Ascending aorta (tissue), 2 donors: ENCODE measurements at regions not wholly inside any gene's neighbourhood (a gene's known extent, or its start where the extent isn't known, plus 50 kb on each side); places are given as distances from the start of the nearest gene placed in this dataset.

Experiments
- DNase-seq, 2 donors: peaks; one replicate each; pipeline ENCODE4 v3.0.0-alpha.2; 2019; ENCODE audit warnings: low spot score in 2 of 2
- H3K27ac ChIP-seq, 2 donors: fragments of 200-600 bp; sonication (generic); one replicate each; pipeline ENCODE4 v1.5.1; 2016 to 2017; ENCODE audit warnings: mild to moderate bottlenecking in 1 of 2
- H3K27me3 ChIP-seq: fragments of 200-600 bp; sonication (generic); one replicate; pipeline ENCODE4 v1.5.1; 2017
- H3K36me3 ChIP-seq, 2 donors: fragments of 200-600 bp; sonication (generic); one replicate each; pipeline ENCODE4 v1.5.1; 2016
- H3K4me1 ChIP-seq, 2 donors: fragments of 200-600 bp; sonication (generic); one replicate each; pipeline ENCODE4 v1.5.1; 2016 to 2017; ENCODE audit warnings: mild to moderate bottlenecking in 1 of 2
- H3K4me3 ChIP-seq, 2 donors: fragments of 200-600 bp; sonication (generic); one replicate each; pipeline ENCODE4 v1.5.1; 2016 to 2017; ENCODE audit warnings: mild to moderate bottlenecking in 1 of 2
- H3K9me3 ChIP-seq, 2 donors: fragments of 200-600 bp; sonication (generic); one replicate each; pipeline ENCODE4 v1.5.1; 2016
- CTCF ChIP-seq, 3 experiments: fragments of 200-600 bp in 2 of 3; fragments of 450-650 bp in 1 of 3; sonication (generic) in 2 of 3; IDR thresholded peaks; one replicate each; pipeline ENCODE4 v1.5.1; 2016 to 2019; ENCODE audit warnings: antibody characterized with exemption in 3 of 3, mild to moderate bottlenecking in 1 of 3, moderate library complexity in 1 of 3
- intact Hi-C: fragments of 100-400 bp; cut with DNase I; formaldehyde crosslinking; loops from one replicate; pipeline ENCODE4 v1.15.1; 2023

- no peak overlapping the region for H3K4me3 ChIP-seq
- no peaks in the 10 kb centered on the region for H3K36me3 ChIP-seq
- intact Hi-C loops, result no loop called here
- TF ChIP-seq CTCF (IDR thresholded peaks at IDR 0.05), result no peak
- no peaks in the 10 kb centered on the region for H3K4me1 ChIP-seq
- no peaks in the 10 kb centered on the region for H3K9me3 ChIP-seq
- H3K27me3 ChIP-seq, result no peaks in the 10 kb centered on the region
- H3K27ac ChIP-seq, result no peak overlapping the region
- no peak for DNase-seq
Observed at GRCh38 chr15:36053746-36054145, 507.8 kb upstream of the DPH6 start.

DNA sequence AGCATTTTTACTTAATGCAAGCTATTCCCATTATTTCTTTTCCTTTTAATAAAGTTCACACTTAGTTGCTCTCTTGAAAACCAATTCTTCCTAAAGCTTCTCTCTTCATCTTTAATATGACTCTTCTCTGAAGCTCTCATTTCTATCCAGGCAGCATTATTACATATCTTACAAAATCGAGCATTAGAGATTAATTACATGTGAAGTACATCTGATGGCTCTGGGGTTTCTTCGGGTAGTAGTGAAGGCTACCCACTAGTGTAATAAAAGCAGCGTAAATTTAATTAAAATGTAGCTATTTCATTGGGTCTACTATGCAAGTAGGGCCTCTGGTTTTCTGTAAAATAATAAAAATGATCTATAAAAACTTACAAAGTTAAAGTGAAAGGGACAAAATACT lies 513.6 kb upstream of the DPH6 start:
- H3K4me3 ChIP-seq, result no peak overlapping the region
- H3K27ac ChIP-seq, result no peak overlapping the region
- H3K36me3 ChIP-seq, result no peaks in the 10 kb centered on the region
- no peaks in the 10 kb centered on the region for H3K4me1 ChIP-seq
- intact Hi-C loops, result no loop called here
- DNase-seq, result no peak
- H3K9me3 ChIP-seq, result no peaks in the 10 kb centered on the region
- no peak for TF ChIP-seq CTCF (IDR thresholded peaks at IDR 0.05)
- H3K27me3 ChIP-seq, result no peaks in the 10 kb centered on the region

DNA sequence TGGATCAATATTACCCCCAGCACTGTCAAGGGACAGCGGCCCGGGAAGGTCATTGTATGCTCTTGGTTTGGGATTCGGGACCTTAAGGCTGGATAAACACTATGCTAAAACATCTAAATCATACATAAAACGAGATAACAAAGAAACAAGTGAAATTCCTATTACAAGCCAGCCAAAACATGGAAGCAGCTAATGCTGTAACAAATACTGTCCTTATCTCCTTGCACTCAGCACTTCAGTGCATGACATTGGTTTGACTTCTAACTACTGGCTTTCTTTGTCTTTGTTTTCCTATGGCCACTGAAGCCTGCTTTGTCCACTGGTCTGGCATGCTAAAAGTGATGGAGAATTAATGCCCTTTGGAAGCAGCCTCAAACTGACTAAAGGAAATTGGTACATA lies 516.4 kb upstream of the DPH6 start:
- H3K27me3 ChIP-seq, result no peaks in the 10 kb centered on the region
- intact Hi-C loops, result no loop called here

DNA sequence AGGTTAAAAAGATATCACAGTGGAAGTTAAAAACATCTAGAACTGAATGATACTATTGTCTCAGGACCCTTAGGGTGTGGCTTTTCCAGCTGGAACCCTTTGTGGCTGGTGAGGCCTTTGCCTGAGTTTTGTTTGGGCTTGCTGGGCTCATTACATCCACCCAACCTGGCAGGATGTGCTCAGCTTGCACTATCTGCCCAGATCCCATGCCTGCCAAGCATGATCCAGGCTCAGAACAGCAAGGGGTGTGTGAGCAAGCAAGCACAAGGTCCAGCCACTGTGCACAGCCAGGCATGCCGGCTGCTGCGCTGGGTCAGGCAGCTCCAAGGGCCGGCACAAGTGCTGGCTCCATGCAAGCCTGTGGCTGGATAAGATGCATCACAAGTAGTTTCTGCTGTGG lies 512.7 kb upstream of the CDIN1 start:
- H3K9me3 ChIP-seq, result no peaks in the 10 kb centered on the region
- no peaks in the 10 kb centered on the region for H3K27me3 ChIP-seq
- no peaks in the 10 kb centered on the region for H3K4me1 ChIP-seq
- H3K36me3 ChIP-seq, result no peaks in the 10 kb centered on the region
- no peak overlapping the region for H3K4me3 ChIP-seq
- H3K27ac ChIP-seq, result no peak overlapping the region
- intact Hi-C loops, result no loop called here
- DNase-seq, result no peak
- no peak for TF ChIP-seq CTCF (IDR thresholded peaks at IDR 0.05)

More for the DNA sequence above, 516.4 kb upstream of the DPH6 start:
- no peak for TF ChIP-seq CTCF (IDR thresholded peaks at IDR 0.05)
- Histone ChIP-seq H3K9me3 (no peaks in the 10 kb centered on the region), H3K27ac (no peak overlapping the region), H3K36me3 (no peaks in the 10 kb centered on the region), H3K4me1 (no peaks in the 10 kb centered on the region), H3K4me3 (no peak overlapping the region)
- DNase-seq, result no peak

DNA sequence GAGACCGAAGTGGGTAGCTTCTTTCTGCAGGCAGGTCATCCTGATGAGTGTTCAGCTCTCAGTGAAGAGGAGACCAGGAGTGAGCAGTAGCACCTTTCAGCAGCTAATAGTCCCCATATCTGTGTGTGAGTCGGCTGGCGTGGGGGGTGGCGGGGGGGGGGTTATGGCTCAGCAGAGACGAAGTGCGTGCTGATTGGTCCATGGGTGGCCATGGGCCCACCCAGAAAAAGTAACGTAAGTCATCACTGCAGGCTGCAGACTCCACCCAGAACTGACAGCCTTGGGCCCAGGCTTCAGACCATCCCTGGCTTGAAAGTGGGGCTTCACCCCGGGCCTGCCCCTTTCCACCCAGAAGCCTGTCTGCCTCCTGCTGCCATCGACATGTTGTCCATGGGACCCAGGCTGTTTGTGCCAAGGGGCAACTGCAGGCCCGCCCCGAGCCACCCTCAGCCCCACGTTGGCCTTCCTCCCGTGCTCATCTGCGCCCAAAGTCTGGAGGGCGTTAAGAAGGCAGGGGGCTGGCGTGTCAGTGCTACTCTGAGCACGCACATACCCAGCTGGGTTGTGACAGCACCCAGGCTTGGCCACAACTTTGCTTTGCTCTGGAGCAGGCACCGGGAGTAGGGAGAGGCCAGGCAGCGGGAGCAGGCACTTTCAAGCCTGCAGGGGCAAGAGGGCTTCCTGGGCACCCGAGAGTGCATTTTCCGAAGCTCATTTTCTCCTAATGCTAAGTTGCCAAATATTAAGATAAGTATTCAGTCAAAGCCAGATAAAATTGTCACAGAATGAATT lies 511.7 kb upstream of the CDIN1 start:
- no peak overlapping the region for H3K27ac ChIP-seq
- intact Hi-C loops, result no loop called here
- TF ChIP-seq CTCF (IDR thresholded peaks at IDR 0.05), result no peak
- H3K36me3 ChIP-seq, result no peaks in the 10 kb centered on the region
- H3K4me3 ChIP-seq, result no peak overlapping the region
- H3K27me3 ChIP-seq, result no peaks in the 10 kb centered on the region
- DNase-seq, result no peak
- H3K4me1 ChIP-seq, result no peaks in the 10 kb centered on the region
- H3K9me3 ChIP-seq, result no peaks in the 10 kb centered on the region

GRCh38 chr15:36075333-36075732 lies 504.1 kb upstream of the CDIN1 start:
- Histone ChIP-seq H3K27me3 (no peaks in the 10 kb centered on the region), H3K27ac (no peak overlapping the region), H3K36me3 (no peaks in the 10 kb centered on the region), H3K9me3 (no peaks in the 10 kb centered on the region), H3K4me3 (no peak overlapping the region), H3K4me1 (no peaks in the 10 kb centered on the region)
- no peak for DNase-seq
- intact Hi-C loops, result no loop called here
- TF ChIP-seq CTCF (IDR thresholded peaks at IDR 0.05), result no peak
